Esophagus (tissue), 2 donors: ENCODE measurements at regions not wholly inside any gene's neighbourhood (a gene's known extent, or its start where the extent isn't known, plus 50 kb on each side); places are given as distances from the start of the nearest gene placed in this dataset.
A peak's percentile ranks its signal among the peaks of the same experiment; 100 is the strongest.

Experiments
- H3K27ac ChIP-seq, 2 donors: one replicate each; pipeline ENCODE4 v1.5.1; 2013; ENCODE audit warnings: low read depth in 2 of 2, mild to moderate bottlenecking in 2 of 2, inconsistent platforms in 1 of 2, low read length in 1 of 2, moderate library complexity in 1 of 2
- H3K27me3 ChIP-seq, 2 donors: one replicate each; pipeline ENCODE4 v1.6.1; 2013; ENCODE audit warnings: low read length in 2 of 2, control low read depth in 1 of 2, mild to moderate bottlenecking in 1 of 2; ENCODE audit not compliant: insufficient read depth in 2 of 2, control insufficient read depth in 1 of 2
- H3K36me3 ChIP-seq, 2 donors: one replicate each; pipeline ENCODE4 v1.6.1; 2013; ENCODE audit warnings: low read length in 1 of 2; ENCODE audit not compliant: control insufficient read depth in 2 of 2, insufficient read depth in 2 of 2
- H3K4me1 ChIP-seq, 2 donors: one replicate each; pipeline ENCODE4 v1.6.1; 2013; ENCODE audit warnings: low read length in 1 of 2; ENCODE audit not compliant: control insufficient read depth in 2 of 2, insufficient read depth in 2 of 2
- H3K4me3 ChIP-seq, 2 donors: one replicate each; pipeline ENCODE4 v1.5.1; 2013; ENCODE audit warnings: low read length in 2 of 2, mild to moderate bottlenecking in 2 of 2, low read depth in 1 of 2, moderate library complexity in 1 of 2
- H3K9me3 ChIP-seq, 2 donors: one replicate each; pipeline ENCODE4 v1.6.1; 2013; ENCODE audit warnings: mild to moderate bottlenecking in 2 of 2, low read depth in 1 of 2, low read length in 1 of 2, moderate library complexity in 1 of 2; ENCODE audit not compliant: control insufficient read depth in 2 of 2, insufficient read depth in 1 of 2
- WGBS, 2 donors: extraction: QIAGEN DNeasy Blood & Tissue Kit; methylation state at CpG; one replicate each; pipeline ENCODE4 v1.1.7; 2013; 5-methylcytosine and 5-hydroxymethylcytosine counted together
- donor health status: healthy with polysubstance abuse.
- donor health status: Bipolar disorder and iron deficiency.

DNA sequence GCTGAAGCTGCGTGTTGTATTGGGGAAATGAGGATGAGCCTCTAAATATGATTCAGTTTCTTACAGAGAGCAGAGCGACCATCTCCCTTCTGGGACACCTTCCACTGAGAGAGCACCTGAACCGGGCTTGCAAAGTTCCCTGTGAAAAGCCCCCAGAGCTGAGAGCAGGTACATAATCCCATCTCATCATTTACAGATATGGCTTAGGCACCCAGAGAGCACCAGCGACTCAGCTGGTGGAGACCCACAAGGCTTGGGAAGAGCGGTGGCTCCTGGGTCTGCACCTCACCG lies 324.3 kb upstream of the IRX4 start:
- WGBS, 2 donors = 94 to 96% methylated on average over 6 of the region's 6 CpGs
- no peak overlapping the region for H3K27ac ChIP-seq

GRCh38 chr5:2206293-2207108 lies 323.8 kb upstream of the IRX4 start:
- H3K4me1 ChIP-seq = no peaks in the 10 kb centered on the region
- no peaks in the 10 kb centered on the region for H3K27me3 ChIP-seq
- WGBS, 2 donors = 79 to 80% methylated on average over 28 of the region's 28 CpGs
- H3K36me3 ChIP-seq = no peaks in the 10 kb centered on the region
- no peak overlapping the region for H3K4me3 ChIP-seq
- no peak overlapping the region for H3K27ac ChIP-seq
- H3K9me3 ChIP-seq = no peaks in the 10 kb centered on the region

More for the DNA sequence above, 324.3 kb upstream of the IRX4 start:
- H3K4me3 ChIP-seq = no peak overlapping the region
- no peaks in the 10 kb centered on the region for H3K4me1 ChIP-seq
- H3K27me3 ChIP-seq = no peaks in the 10 kb centered on the region
- H3K36me3 ChIP-seq = no peaks in the 10 kb centered on the region
- H3K9me3 ChIP-seq = no peaks in the 10 kb centered on the region

DNA sequence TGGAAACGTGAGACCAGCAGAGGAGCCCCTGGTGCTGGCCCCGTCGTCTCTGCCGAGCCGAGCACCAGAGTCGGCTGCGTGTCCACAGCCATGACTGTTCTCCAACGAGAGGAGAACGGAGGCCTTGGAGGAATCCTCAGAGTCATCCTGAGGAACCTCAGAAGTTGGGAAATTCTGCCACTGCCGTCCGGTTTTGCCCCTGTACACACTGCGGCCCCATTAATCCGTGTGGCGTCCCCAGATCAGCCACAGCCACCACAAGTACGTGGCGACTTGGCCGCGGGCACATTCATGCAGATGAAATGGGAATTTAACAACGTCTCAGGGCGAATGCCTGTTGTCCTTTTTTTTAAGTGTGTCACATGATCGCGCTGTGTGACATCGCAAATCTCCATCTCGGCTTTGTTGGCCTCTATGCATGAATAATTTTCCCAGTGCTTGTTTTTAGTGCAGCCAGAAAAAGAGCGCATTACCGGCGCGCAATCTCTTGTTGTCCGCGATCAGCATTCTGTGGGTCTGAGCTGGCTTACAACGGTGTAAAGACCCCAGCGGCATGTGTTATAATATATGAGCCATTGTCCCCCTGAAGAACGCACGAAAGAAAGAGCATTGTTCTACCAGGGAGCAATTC lies 323.0 kb upstream of the IRX4 start:
- Histone ChIP-seq H3K27me3 (no peaks in the 10 kb centered on the region), H3K4me1 (peaks cover 0 to 2% of the 10 kb centered on the region in 2 donors), H3K27ac (no peak overlapping the region), H3K36me3 (no peaks in the 10 kb centered on the region), H3K9me3 (no peaks in the 10 kb centered on the region), H3K4me3 (no peak overlapping the region)
- WGBS, 2 donors = 92 to 94% methylated on average over 34 of the region's 34 CpGs

- Histone ChIP-seq H3K27ac (no peak overlapping the region), H3K4me1 (peaks cover 1 to 7% of the 10 kb centered on the region in 2 donors), H3K36me3 (no peaks in the 10 kb centered on the region), H3K4me3 (no peak overlapping the region), H3K27me3 (no peaks in the 10 kb centered on the region), H3K9me3 (no peaks in the 10 kb centered on the region)
- 87 to 93% methylated on average over 14 of the region's 14 CpGs for WGBS, 2 donors
Measured at GRCh38 chr5:2205185-2205585, 322.5 kb upstream of the IRX4 start.

- Histone ChIP-seq H3K36me3 (no peaks in the 10 kb centered on the region), H3K9me3 (no peaks in the 10 kb centered on the region), H3K4me3 (no peak overlapping the region), H3K4me1 (peaks cover 7% of the 10 kb centered on the region in 2 donors), H3K27me3 (no peaks in the 10 kb centered on the region), H3K27ac (no peak overlapping the region)
- WGBS, 2 donors = 87 to 89% methylated on average over 21 of the region's 21 CpGs
Measured at GRCh38 chr5:2204366-2205184, 321.9 kb upstream of the IRX4 start.

DNA sequence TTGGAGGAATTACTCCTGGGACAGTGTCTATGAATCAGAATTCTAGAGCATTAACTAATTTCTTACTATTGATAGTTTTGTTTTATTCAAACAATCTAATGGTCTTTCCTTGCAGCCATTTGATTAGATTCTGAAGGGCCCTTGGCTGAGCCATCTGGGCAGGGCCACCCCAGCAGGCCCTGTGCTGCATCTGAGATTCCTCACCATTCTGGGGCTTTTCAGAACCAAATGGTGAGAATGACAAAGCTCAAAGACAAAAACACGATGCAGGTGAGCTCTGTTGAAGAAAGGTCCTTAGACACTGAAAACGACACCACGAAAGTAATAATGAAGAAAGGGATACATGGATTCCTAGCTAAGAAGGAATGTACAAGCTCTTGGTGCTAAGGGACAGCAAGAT lies 321.0 kb upstream of the IRX4 start:
- Histone ChIP-seq H3K4me1 (peaks cover 7% of the 10 kb centered on the region in 2 donors), H3K36me3 (no peaks in the 10 kb centered on the region), H3K27ac (no peak overlapping the region), H3K27me3 (no peaks in the 10 kb centered on the region), H3K4me3 (no peak overlapping the region), H3K9me3 (no peaks in the 10 kb centered on the region)
- 68 to 73% methylated on average over 3 of the region's 3 CpGs for WGBS, 2 donors

- no peak overlapping the region for H3K27ac ChIP-seq
- peaks cover 7% of the 10 kb centered on the region in 2 donors for H3K4me1 ChIP-seq
- no peaks in the 10 kb centered on the region for H3K9me3 ChIP-seq
- no peak overlapping the region for H3K4me3 ChIP-seq
- no peaks in the 10 kb centered on the region for H3K36me3 ChIP-seq
- WGBS, 2 donors = 89 to 94% methylated on average over 9 of the region's 9 CpGs
- peaks cover 0 to under 1% of the 10 kb centered on the region in 2 donors for H3K27me3 ChIP-seq
Measured at GRCh38 chr5:2201832-2202231, 319.1 kb upstream of the IRX4 start.

- WGBS, 2 donors = 65 to 74% methylated on average over 2 of the region's 2 CpGs
- peaks cover 7% of the 10 kb centered on the region in 2 donors for H3K4me1 ChIP-seq
- H3K4me3 ChIP-seq = no peak overlapping the region
- H3K27me3 ChIP-seq = peaks cover 0 to 3% of the 10 kb centered on the region in 2 donors
- no peaks in the 10 kb centered on the region for H3K9me3 ChIP-seq
- H3K27ac ChIP-seq = no peak overlapping the region
- no peaks in the 10 kb centered on the region for H3K36me3 ChIP-seq
Measured at GRCh38 chr5:2201421-2201820, 318.7 kb upstream of the IRX4 start.

- H3K9me3 ChIP-seq = no peaks in the 10 kb centered on the region
- H3K4me3 ChIP-seq = no peak overlapping the region
- H3K4me1 ChIP-seq = peaks cover 7% of the 10 kb centered on the region in 2 donors
- H3K27ac ChIP-seq = peak overlapping the region in 1 of 2 donors; percentile 36
- peaks cover 0 to 3% of the 10 kb centered on the region in 2 donors for H3K27me3 ChIP-seq
- WGBS, 2 donors = 59 to 60% methylated on average over 5 of the region's 5 CpGs
- no peaks in the 10 kb centered on the region for H3K36me3 ChIP-seq
Measured at GRCh38 chr5:2201011-2201410, 318.3 kb upstream of the IRX4 start.
